ENCODE measurements at regions not wholly inside any gene's neighbourhood (a gene's known extent, or its start where the extent isn't known, plus 50 kb on each side); places are given as distances from the start of the nearest gene placed in this dataset.

GRCh38 chr2:67873916-67874315 lies 188.9 kb downstream of the C1D start:
- no peak overlapping the region for H3K27ac Mint-ChIP-seq (ENCODE audit: unreplicated experiment)
- no peak for TF ChIP-seq CTCF (IDR thresholded peaks at IDR 0.05; ENCODE audit: insufficient read depth in 1 of 2, low read depth in 1 of 2, low read length in 1 of 2, severe bottlenecking in 1 of 2, unreplicated experiment in 1 of 2)
- Histone ChIP-seq H3K27me3 (replicated peaks; ENCODE audit: control insufficient read depth, insufficient read depth, low read length) (no peaks in the 10 kb centered on the region), H3K4me1 (no peaks in the 10 kb centered on the region; the same call in 1 of the 2 replicates), H3K9me3 (peaks cover 8% of the 10 kb centered on the region; the same call in 1 of the 2 replicates), H3K36me3 (ENCODE audit: control insufficient read depth, insufficient read depth, low read length) (no peaks in the 10 kb centered on the region), H3K4me3 (ENCODE audit: low read depth, low read length) (no peak overlapping the region)
- H3K27me3 Mint-ChIP-seq (ENCODE audit: insufficient read depth, unreplicated experiment): no peaks in the 10 kb centered on the region
- BruUV-seq (replicated peaks): no TSS peak
- no peaks in the 10 kb centered on the region for H3K36me3 Mint-ChIP-seq (ENCODE audit: insufficient read depth, unreplicated experiment)
- CTCF ChIA-PET: no interaction called here
- POLR2A ChIA-PET: no interaction called here
- no peak overlapping the region for H3K4me3 Mint-ChIP-seq (ENCODE audit: unreplicated experiment)
- H3K4me1 Mint-ChIP-seq (ENCODE audit: low read depth, unreplicated experiment): no peaks in the 10 kb centered on the region
- DNase-seq: no peak
- intact Hi-C loops (cut with micrococcal nuclease; ENCODE audit: unreplicated experiment): no loop called here
- H3K9me3 Mint-ChIP-seq (ENCODE audit: unreplicated experiment): peaks cover 6% of the 10 kb centered on the region

- Mint-ChIP-seq H3K4me1 (ENCODE audit: low read depth, unreplicated experiment) (no peaks in the 10 kb centered on the region), H3K27ac (ENCODE audit: unreplicated experiment) (no peak overlapping the region), H3K36me3 (ENCODE audit: insufficient read depth, unreplicated experiment) (no peaks in the 10 kb centered on the region), H3K27me3 (ENCODE audit: insufficient read depth, unreplicated experiment) (no peaks in the 10 kb centered on the region), H3K4me3 (ENCODE audit: unreplicated experiment) (no peak overlapping the region), H3K9me3 (ENCODE audit: unreplicated experiment) (no peaks in the 10 kb centered on the region)
- Histone ChIP-seq H3K36me3 (ENCODE audit: control insufficient read depth, insufficient read depth, low read length) (no peaks in the 10 kb centered on the region), H3K9me3 (peaks cover 8% of the 10 kb centered on the region; the same call in 1 of the 2 replicates), H3K4me3 (ENCODE audit: low read depth, low read length) (no peak overlapping the region), H3K27me3 (replicated peaks; ENCODE audit: control insufficient read depth, insufficient read depth, low read length) (no peaks in the 10 kb centered on the region), H3K4me1 (no peaks in the 10 kb centered on the region; the same call in 1 of the 2 replicates)
- DNase-seq: no peak
- ChIA-PET POLR2A (no interaction called here), CTCF (no interaction called here)
- TF ChIP-seq CTCF (IDR thresholded peaks at IDR 0.05; ENCODE audit: insufficient read depth in 1 of 2, low read depth in 1 of 2, low read length in 1 of 2, severe bottlenecking in 1 of 2, unreplicated experiment in 1 of 2): no peak
- intact Hi-C loops (cut with micrococcal nuclease; ENCODE audit: unreplicated experiment): no loop called here
- BruUV-seq (replicated peaks): no TSS peak
These were observed 186.6 kb downstream of the C1D start for GRCh38 chr2:67876176-67876575.

GRCh38 chr2:67877301-67877700 lies 185.5 kb downstream of the C1D start:
- POLR2A ChIA-PET: no interaction called here
- no TSS peak for BruUV-seq (replicated peaks)

More at GRCh38 chr2:67877301-67877700, 185.5 kb downstream of the C1D start:
- intact Hi-C loops (cut with micrococcal nuclease; ENCODE audit: unreplicated experiment): no loop called here
- peaks cover 8% of the 10 kb centered on the region; the same call in 1 of the 2 replicates for H3K9me3 ChIP-seq
- H3K36me3 ChIP-seq (ENCODE audit: control insufficient read depth, insufficient read depth, low read length): no peaks in the 10 kb centered on the region
- Mint-ChIP-seq H3K9me3 (ENCODE audit: unreplicated experiment) (no peaks in the 10 kb centered on the region), H3K4me3 (ENCODE audit: unreplicated experiment) (no peak overlapping the region), H3K27me3 (ENCODE audit: insufficient read depth, unreplicated experiment) (no peaks in the 10 kb centered on the region), H3K36me3 (ENCODE audit: insufficient read depth, unreplicated experiment) (no peaks in the 10 kb centered on the region), H3K27ac (ENCODE audit: unreplicated experiment) (no peak overlapping the region), H3K4me1 (ENCODE audit: low read depth, unreplicated experiment) (no peaks in the 10 kb centered on the region)
- H3K4me1 ChIP-seq: no peaks in the 10 kb centered on the region; the same call in 1 of the 2 replicates
- no peak overlapping the region for H3K4me3 ChIP-seq (ENCODE audit: low read depth, low read length)
- no peak for TF ChIP-seq CTCF (IDR thresholded peaks at IDR 0.05; ENCODE audit: insufficient read depth in 1 of 2, low read depth in 1 of 2, low read length in 1 of 2, severe bottlenecking in 1 of 2, unreplicated experiment in 1 of 2)
- DNase-seq: no peak
- CTCF ChIA-PET: no interaction called here
- H3K27me3 ChIP-seq (replicated peaks; ENCODE audit: control insufficient read depth, insufficient read depth, low read length): no peaks in the 10 kb centered on the region
